SK-N-MC (cell line): ENCODE measurements at regions not wholly inside any gene's neighbourhood (a gene's known extent, or its start where the extent isn't known, plus 50 kb on each side); places are given as distances from the start of the nearest gene placed in this dataset.

ENCODE experiments used
- EZH2 ChIP-seq: fragments of 200-600 bp; sonication (generic); IDR thresholded peaks from one replicate; pipeline ENCODE4 v1.6.1; 2017; ENCODE audit warnings: antibody characterized with exemption
- POLR2AphosphoS5 ChIP-seq: IDR thresholded peaks from 2 replicates; pipeline ENCODE4 v1.6.1; 2012; ENCODE audit warnings: mild to moderate bottlenecking, low read depth, low read length, borderline replicate concordance

DNA sequence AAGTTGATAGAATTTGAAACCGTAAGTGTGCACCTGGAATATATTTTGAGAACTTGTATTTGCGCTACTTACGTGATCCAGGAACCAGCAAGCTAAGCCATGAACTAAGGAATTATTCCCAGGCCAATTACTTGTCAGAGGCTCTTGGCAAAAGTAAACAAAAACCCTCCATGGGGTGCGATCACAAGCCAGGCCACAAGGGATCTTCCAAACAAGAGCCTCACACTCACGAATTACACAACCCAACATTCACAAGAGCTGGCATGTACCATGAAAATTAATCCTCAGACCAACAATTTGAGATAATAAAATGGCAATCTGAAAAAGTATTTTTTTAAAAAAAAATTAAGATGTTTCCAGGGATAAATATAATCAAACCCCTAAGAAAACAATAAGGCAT, 467.0 kb upstream of the AKR1E2 start:
- TF ChIP-seq EZH2 (no peak), POLR2AphosphoS5 (no peak)
